ENCODE measurements at regions not wholly inside any gene's neighbourhood (a gene's known extent, or its start where the extent isn't known, plus 50 kb on each side); places are given as distances from the start of the nearest gene placed in this dataset.
"Not testable (repeated sequence)": the region's sequence is repeated elsewhere in the genome, so short reads cannot be mapped to it uniquely, and the experiment has no call there.

GRCh38 chr12:131564138-131564727, 146.7 kb upstream of the SFSWAP start:
- ChIA-PET CTCF (ENCODE audit: partially characterized antibody) (interaction anchor here (0.5 kb wide), 1 partner anchor 62 kb away, joined by 3 read pairs; no protein-coding TSS in a partner anchor), POLR2A (ENCODE audit: partially characterized antibody) (interaction anchor here (0.8 kb wide), 1 partner anchor 11 kb away, joined by 3 read pairs; no protein-coding TSS in a partner anchor)
- FAIRE-seq, result peak; percentile 77

More at GRCh38 chr12:131564138-131564727, 146.7 kb upstream of the SFSWAP start:
- H3K9me3 ChIP-seq (ENCODE audit: insufficient read depth in 2 of 2, low read depth in 1 of 2, low read length in 1 of 2); H3K18ac ChIP-seq (ENCODE audit: extremely low read depth, low read length); H3K79me2 ChIP-seq (ENCODE audit: control insufficient read depth in 1 of 2, insufficient read depth in 2 of 2, low read length in 2 of 2); H3K36me3 ChIP-seq (ENCODE audit: control insufficient read depth in 2 of 4, insufficient read depth in 4 of 4, low read length in 3 of 4); H2BK12ac ChIP-seq (ENCODE audit: low read depth, low read length); H2AFZ ChIP-seq (ENCODE audit: low read length); H3K4ac ChIP-seq (replicated peaks; ENCODE audit: insufficient read length, low read depth, low read length); H3K79me1 ChIP-seq (ENCODE audit: low read depth, low read length); H3K23me2 ChIP-seq (ENCODE audit: low read depth, low read length); H3K9ac ChIP-seq (replicated peaks in 1 of 4; ENCODE audit: extremely low read depth in 1 of 4, low read depth in 3 of 4, low read length in 3 of 4); H3K56ac ChIP-seq (replicated peaks; ENCODE audit: insufficient read length, low read depth, low read length); H3K27ac ChIP-seq (ENCODE audit: low read depth, low read length); H3K4me2 ChIP-seq (ENCODE audit: insufficient read depth in 1 of 2, low read depth in 2 of 2, low read length in 2 of 2); H2BK20ac ChIP-seq (ENCODE audit: low read length); H3K27me3 ChIP-seq (replicated peaks in 1 of 4; ENCODE audit: control insufficient read depth in 3 of 4, extremely low read depth in 1 of 4, insufficient read depth in 3 of 4, low read length in 3 of 4); H3K4me3 ChIP-seq (ENCODE audit: extremely low read depth in 1 of 4, insufficient read depth in 2 of 4, low read depth in 3 of 4, low read length in 4 of 4); H4K91ac ChIP-seq (replicated peaks; ENCODE audit: insufficient read length, low read length); H2BK120ac ChIP-seq (replicated peaks; ENCODE audit: low read depth, low read length); H3K4me1 ChIP-seq (replicated peaks in 1 of 4; ENCODE audit: control insufficient read depth in 3 of 4, insufficient read depth in 4 of 4, low read length in 3 of 4); H3K23ac ChIP-seq (ENCODE audit: insufficient read length); H2AK5ac ChIP-seq (ENCODE audit: low read depth, low read length); H4K8ac ChIP-seq (ENCODE audit: extremely low read depth, insufficient read depth, low read length); H4K20me1 ChIP-seq (replicated peaks in 1 of 2; ENCODE audit: control insufficient read depth in 1 of 2, insufficient read depth in 2 of 2, low read length in 2 of 2); H4K5ac ChIP-seq (ENCODE audit: insufficient read length, low read depth, low read length); H2BK5ac ChIP-seq (ENCODE audit: low read depth, low read length); H3K14ac ChIP-seq (ENCODE audit: insufficient read length); H2BK15ac ChIP-seq (ENCODE audit: low read length): not testable (repeated sequence)
- 73% methylated on average over 11 of the region's 12 CpGs; no CpG with 5 or more reads in 1 of the 2 experiments for WGBS, 2 experiments (ENCODE audit: extremely low coverage in 1 of 2, insufficient coverage in 1 of 2, insufficient read length in 1 of 2, insufficient replicate concordance in 2 of 2, low coverage in 1 of 2, low lambda C conversion rate in 2 of 2, missing lambda C conversion rate in 1 of 2)
- TF ChIP-seq CTCF (IDR thresholded peaks at IDR 0.05; ENCODE audit: control extremely low read depth in 1 of 3, insufficient read depth in 1 of 3, low read depth in 1 of 3, low read length in 3 of 3), result peak in 2 of 3 experiments; percentile 1 to 19; a peak in 2 of 4 replicates
- peak; percentile 61 for TF ChIP-seq CREB1 (IDR thresholded peaks at IDR 0.05)
- TF ChIP-seq RAD21 (IDR thresholded peaks at IDR 0.05 in 1 of 2, conservative IDR thresholded peaks at IDR 0.05 in 1 of 2; ENCODE audit: low read depth in 2 of 2, low read length in 2 of 2), result peak; percentile 21 to 43; a peak in 3 of 4 replicates
- peak in 1 of 2 experiments; percentile 66 for DNase-seq (ENCODE audit: low read depth in 1 of 2, low spot score in 2 of 2)

Data from H1 (cell line).